ENCODE measurements at regions not wholly inside any gene's neighbourhood (a gene's known extent, or its start where the extent isn't known, plus 50 kb on each side); places are given as distances from the start of the nearest gene placed in this dataset.

DNA sequence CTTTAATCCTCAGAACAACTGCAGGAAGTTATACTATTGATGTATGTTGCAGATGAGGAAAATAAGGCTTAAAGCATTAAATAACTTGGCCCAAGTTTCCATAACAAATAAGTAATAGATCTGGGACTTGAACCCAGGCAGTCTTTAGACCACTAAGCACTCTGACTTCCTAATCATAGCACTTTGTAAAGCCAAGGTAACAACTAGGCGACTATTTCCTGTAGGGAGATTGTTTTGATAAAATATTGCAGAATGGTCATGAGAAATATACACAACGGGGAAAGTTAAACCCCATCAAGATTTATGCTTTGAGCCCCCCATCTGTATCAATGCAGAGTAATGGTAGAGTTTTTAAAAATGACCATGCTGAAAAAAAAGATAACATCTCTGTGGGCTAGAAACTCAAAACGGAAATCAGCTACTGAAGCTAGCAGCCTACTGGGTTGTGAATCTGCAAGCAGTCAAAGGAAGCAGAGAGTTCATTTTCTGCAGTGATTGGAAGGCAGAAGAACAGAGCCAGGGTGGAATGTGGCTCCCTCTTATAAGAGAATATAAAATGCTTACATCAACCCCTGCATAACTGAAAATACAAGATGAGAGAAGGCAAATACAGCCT is 111.2 kb upstream of the OLIG2 start:
- Histone ChIP-seq H3K4me1 (ENCODE audit: insufficient read depth, low read length) (no peaks in the 10 kb centered on the region), H3K9me3 (ENCODE audit: low read depth, low read length) (peaks cover 4% of the 10 kb centered on the region), H3K4me2 (ENCODE audit: insufficient read depth, low read length) (no peak overlapping the region), H3K27ac (ENCODE audit: low read depth, low read length) (no peak overlapping the region), H3K36me3 (ENCODE audit: insufficient read depth, low read length) (no peaks in the 10 kb centered on the region), H2AFZ (ENCODE audit: low read length) (no peak overlapping the region), H4K20me1 (ENCODE audit: insufficient read depth, low read length) (no peaks in the 10 kb centered on the region), H3K4me3 (ENCODE audit: insufficient read depth, low read length) (no peak overlapping the region), H3K79me2 (ENCODE audit: insufficient read depth, low read length) (no peaks in the 10 kb centered on the region), H3K27me3 (ENCODE audit: insufficient read depth, low read length) (peaks cover 10% of the 10 kb centered on the region)
- DNase-seq (ENCODE audit: insufficient read length, low spot score, missing footprints): no peak
- no peak for TF ChIP-seq CTCF (IDR thresholded peaks at IDR 0.05; ENCODE audit: extremely low read depth, low read depth, low read length)

GRCh38 chr21:32915099-32915498 is 110.6 kb upstream of the OLIG2 start:
- no peak overlapping the region for H3K27ac ChIP-seq (ENCODE audit: low read depth, low read length)
- TF ChIP-seq CTCF (IDR thresholded peaks at IDR 0.05; ENCODE audit: extremely low read depth, low read depth, low read length): no peak
- H3K4me1 ChIP-seq (ENCODE audit: insufficient read depth, low read length): no peaks in the 10 kb centered on the region
- peaks cover 10% of the 10 kb centered on the region for H3K27me3 ChIP-seq (ENCODE audit: insufficient read depth, low read length)
- no peak for DNase-seq (ENCODE audit: insufficient read length, low spot score, missing footprints)
- no peak overlapping the region for H3K4me2 ChIP-seq (ENCODE audit: insufficient read depth, low read length)
- no peaks in the 10 kb centered on the region for H3K36me3 ChIP-seq (ENCODE audit: insufficient read depth, low read length)
- no peaks in the 10 kb centered on the region for H4K20me1 ChIP-seq (ENCODE audit: insufficient read depth, low read length)
- H3K4me3 ChIP-seq (ENCODE audit: insufficient read depth, low read length): no peak overlapping the region
- H3K9me3 ChIP-seq (ENCODE audit: low read depth, low read length): peaks cover 4% of the 10 kb centered on the region
- no peaks in the 10 kb centered on the region for H3K79me2 ChIP-seq (ENCODE audit: insufficient read depth, low read length)
- H2AFZ ChIP-seq (ENCODE audit: low read length): no peak overlapping the region

DNA sequence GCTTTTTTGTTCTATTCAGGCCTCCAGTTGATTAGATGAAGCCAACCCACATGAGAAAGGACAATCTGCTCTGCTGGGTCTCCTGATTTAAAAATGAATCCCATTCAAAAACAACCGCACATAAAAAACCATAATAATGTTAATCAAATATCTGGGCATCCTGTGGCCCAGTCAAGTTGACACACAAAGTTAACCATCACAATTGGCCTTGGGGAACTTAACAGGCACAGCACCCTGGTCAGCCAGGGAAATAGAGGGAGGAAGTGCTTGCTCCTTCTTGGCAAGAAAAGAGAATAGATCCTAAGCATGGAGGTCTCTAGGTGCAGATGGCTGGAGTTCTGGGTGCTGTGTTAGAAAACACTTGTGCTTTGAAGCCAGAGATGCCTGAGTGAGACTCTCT is 109.6 kb upstream of the OLIG2 start:
- Histone ChIP-seq H2AFZ (ENCODE audit: low read length) (no peak overlapping the region), H3K4me1 (ENCODE audit: insufficient read depth, low read length) (no peaks in the 10 kb centered on the region), H4K20me1 (ENCODE audit: insufficient read depth, low read length) (no peaks in the 10 kb centered on the region), H3K79me2 (ENCODE audit: insufficient read depth, low read length) (no peaks in the 10 kb centered on the region), H3K9me3 (ENCODE audit: low read depth, low read length) (peaks cover 4% of the 10 kb centered on the region), H3K36me3 (ENCODE audit: insufficient read depth, low read length) (no peaks in the 10 kb centered on the region), H3K4me2 (ENCODE audit: insufficient read depth, low read length) (no peak overlapping the region), H3K4me3 (ENCODE audit: insufficient read depth, low read length) (no peak overlapping the region), H3K27me3 (ENCODE audit: insufficient read depth, low read length) (peaks cover 10% of the 10 kb centered on the region), H3K27ac (ENCODE audit: low read depth, low read length) (no peak overlapping the region)
- no peak for DNase-seq (ENCODE audit: insufficient read length, low spot score, missing footprints)
- TF ChIP-seq CTCF (IDR thresholded peaks at IDR 0.05; ENCODE audit: extremely low read depth, low read depth, low read length): no peak

DNA sequence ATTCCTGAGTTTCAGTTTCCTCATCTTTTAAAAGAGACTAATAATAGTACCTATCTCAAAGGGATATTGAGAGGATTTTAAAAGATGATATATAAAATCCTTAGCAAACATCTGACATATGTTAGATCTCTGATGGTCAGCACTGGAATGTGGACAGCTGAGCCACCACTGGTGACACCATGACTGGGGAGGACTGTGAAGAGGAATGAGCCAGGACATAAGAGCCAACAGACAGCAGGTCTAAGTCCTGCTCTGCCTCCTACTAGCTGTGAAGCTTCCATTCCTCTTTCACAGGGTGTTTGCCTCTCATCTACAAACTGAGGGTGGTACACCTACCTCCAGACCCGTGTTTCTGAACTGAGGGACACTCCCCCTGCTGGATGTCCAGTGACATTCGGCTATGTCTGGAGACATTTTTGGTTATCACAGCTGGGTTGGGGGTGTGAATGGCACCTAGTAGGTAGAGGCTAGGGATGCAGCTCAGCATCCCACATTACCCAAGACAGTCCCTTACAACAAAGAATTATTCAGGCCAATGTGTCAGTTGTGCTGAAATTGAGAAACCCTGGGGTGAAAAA is 109.1 kb upstream of the OLIG2 start:
- Histone ChIP-seq H3K9me3 (ENCODE audit: low read depth, low read length) (peaks cover 4% of the 10 kb centered on the region), H3K79me2 (ENCODE audit: insufficient read depth, low read length) (no peaks in the 10 kb centered on the region), H3K4me1 (ENCODE audit: insufficient read depth, low read length) (no peaks in the 10 kb centered on the region), H3K27ac (ENCODE audit: low read depth, low read length) (no peak overlapping the region), H4K20me1 (ENCODE audit: insufficient read depth, low read length) (no peaks in the 10 kb centered on the region), H3K4me2 (ENCODE audit: insufficient read depth, low read length) (no peak overlapping the region), H2AFZ (ENCODE audit: low read length) (no peak overlapping the region), H3K36me3 (ENCODE audit: insufficient read depth, low read length) (no peaks in the 10 kb centered on the region), H3K4me3 (ENCODE audit: insufficient read depth, low read length) (no peak overlapping the region), H3K27me3 (ENCODE audit: insufficient read depth, low read length) (peaks cover 10% of the 10 kb centered on the region)
- DNase-seq (ENCODE audit: insufficient read length, low spot score, missing footprints): no peak
- TF ChIP-seq CTCF (IDR thresholded peaks at IDR 0.05; ENCODE audit: extremely low read depth, low read depth, low read length): no peak

Data from osteoblast (primary cell).